BLaER1 treated with 17β-estradiol and CSF1 and Interleukin-3, amounts not matched to agents 10 nM and 100 nM (cell line): ENCODE measurements at regions not wholly inside any gene's neighbourhood (a gene's known extent, or its start where the extent isn't known, plus 50 kb on each side); places are given as distances from the start of the nearest gene placed in this dataset.
"Not testable (repeated sequence)": the region's sequence is repeated elsewhere in the genome, so short reads cannot be mapped to it uniquely, and the experiment has no call there.

Experiments
- H3K27ac ChIP-seq, 11 experiments: shearing (Covaris generic); formaldehyde crosslinking; 2 replicates each; pipeline ENCODE4 v1.8.1; 2022
- H3K27me3 ChIP-seq, 11 experiments: shearing (Covaris generic); formaldehyde crosslinking; 2 replicates each; pipeline ENCODE4 v1.8.1; 2022
- H3K36me3 ChIP-seq, 11 experiments: shearing (Covaris generic); formaldehyde crosslinking; 2 replicates each; pipeline ENCODE4 v1.8.1; 2022
- H3K4me1 ChIP-seq, 10 experiments: shearing (Covaris generic); formaldehyde crosslinking; 2 replicates each; pipeline ENCODE4 v1.8.1; 2022
- H3K4me2 ChIP-seq, 11 experiments: shearing (Covaris generic); formaldehyde crosslinking; 2 replicates each; pipeline ENCODE4 v1.8.1; 2022
- H3K4me3 ChIP-seq, 10 experiments: shearing (Covaris generic); formaldehyde crosslinking; 2 replicates each; pipeline ENCODE4 v1.8.1; 2022
- H3K9ac ChIP-seq, 11 experiments: shearing (Covaris generic); formaldehyde crosslinking; 2 replicates each; pipeline ENCODE4 v1.8.1; 2022
- H3K9me3 ChIP-seq, 11 experiments: shearing (Covaris generic); formaldehyde crosslinking; replicated peaks in 1 of 11; 2 replicates each; pipeline ENCODE4 v1.8.1; 2022
- H4K20me1 ChIP-seq, 11 experiments: shearing (Covaris generic); formaldehyde crosslinking; 2 replicates each; pipeline ENCODE4 v1.8.1; 2022
- Cebpa-rat ChIP-seq, 11 experiments: shearing (Covaris generic); IDR thresholded peaks; 2 replicates each; pipeline ENCODE4 v1.8.1; 2022

- Histone ChIP-seq H3K9ac (no peak overlapping the region), H3K36me3 (peaks cover 0 to 34% (median 0%) of the 10 kb centered on the region in 11 experiments; a peak in 6 of 22 replicates), H3K27me3 (no peaks in the 10 kb centered on the region), H3K27ac (no peak overlapping the region), H3K4me1 (peaks cover 0 to 27% (median 0%) of the 10 kb centered on the region in 10 experiments; a peak in 4 of 20 replicates), H3K4me3 (no peak overlapping the region), H3K4me2 (no peak overlapping the region), H3K9me3 (peaks cover 0 to 7% (median 0%) of the 10 kb centered on the region in 11 experiments; a peak in 2 of 22 replicates), H4K20me1 (no peaks in the 10 kb centered on the region)
- TF ChIP-seq Cebpa-rat (IDR thresholded peaks at IDR 0.05), result no peak
Measured at GRCh38 chr4:158122501-158122900, 50.3 kb downstream of the GASK1B start.

- no peaks in the 10 kb centered on the region for H4K20me1 ChIP-seq
- peaks cover 0 to 22% (median 0%) of the 10 kb centered on the region in 11 experiments; a peak in 4 of 22 replicates for H3K36me3 ChIP-seq
- H3K27ac ChIP-seq, result peak overlapping the region in 3 of 11 experiments; percentile 30 to 37 (median 30); a peak in 4 of 22 replicates
- no peak overlapping the region for H3K9ac ChIP-seq
- H3K4me3 ChIP-seq, result no peak overlapping the region
- peaks cover 0 to 35% (median 0%) of the 10 kb centered on the region in 10 experiments; a peak in 4 of 20 replicates for H3K4me1 ChIP-seq
- H3K27me3 ChIP-seq, result no peaks in the 10 kb centered on the region
- TF ChIP-seq Cebpa-rat (IDR thresholded peaks at IDR 0.05), result no peak
- peaks cover 0 to 10% (median 0%) of the 10 kb centered on the region in 11 experiments; a peak in 4 of 22 replicates for H3K9me3 ChIP-seq
- peak overlapping the region in 1 of 11 experiments; percentile 31; a peak in 1 of 22 replicates for H3K4me2 ChIP-seq
Measured at GRCh38 chr4:158121161-158121579, 51.7 kb downstream of the GASK1B start.

GRCh38 chr4:158120645-158121151, 52.1 kb downstream of the GASK1B start:
- not testable (repeated sequence) for H4K20me1 ChIP-seq, H3K9ac ChIP-seq, H3K27me3 ChIP-seq, H3K4me2 ChIP-seq, H3K4me3 ChIP-seq
- Histone ChIP-seq H3K27ac (peak overlapping the region in 2 of 11 experiments; percentile 30 to 37; a peak in 3 of 22 replicates), H3K4me1 (peaks cover 0 to 35% (median 0%) of the 10 kb centered on the region in 10 experiments; a peak in 4 of 20 replicates), H3K36me3 (peaks cover 0 to 17% (median 0%) of the 10 kb centered on the region in 11 experiments; a peak in 4 of 22 replicates), H3K9me3 (peaks cover 0 to 13% (median 0%) of the 10 kb centered on the region in 11 experiments; a peak in 4 of 22 replicates)

GRCh38 chr4:158112611-158113010, 60.2 kb downstream of the GASK1B start:
- TF ChIP-seq Cebpa-rat (IDR thresholded peaks at IDR 0.05), result peak in 1 of 11 experiments; percentile 42; a peak in 1 of 22 replicates
- Histone ChIP-seq H3K27me3 (no peaks in the 10 kb centered on the region), H4K20me1 (no peaks in the 10 kb centered on the region), H3K9ac (no peak overlapping the region; a peak in 1 of 22 replicates), H3K4me1 (peaks cover 0 to 57% (median 4%) of the 10 kb centered on the region in 10 experiments; a peak in 11 of 20 replicates), H3K4me2 (peak overlapping the region in 6 of 11 experiments; percentile 27 to 74 (median 63); a peak in 9 of 22 replicates), H3K4me3 (no peak overlapping the region), H3K36me3 (no peaks in the 10 kb centered on the region), H3K27ac (peak overlapping the region in 6 of 11 experiments; percentile 10 to 78 (median 61); a peak in 9 of 22 replicates), H3K9me3 (peaks cover 0 to 13% (median 0%) of the 10 kb centered on the region in 11 experiments; a peak in 3 of 22 replicates)

- no peaks in the 10 kb centered on the region for H3K36me3 ChIP-seq
- H3K9me3 ChIP-seq, result peaks cover 0 to 13% (median 0%) of the 10 kb centered on the region in 11 experiments; a peak in 3 of 22 replicates
Measured at GRCh38 chr4:158111241-158111640, 61.6 kb downstream of the GASK1B start.

GRCh38 chr4:158102904-158103303, 69.9 kb downstream of the GASK1B start:
- no peaks in the 10 kb centered on the region for H3K9me3 ChIP-seq
- H3K4me2 ChIP-seq, result no peak overlapping the region
- H3K27me3 ChIP-seq, result no peaks in the 10 kb centered on the region
- TF ChIP-seq Cebpa-rat (IDR thresholded peaks at IDR 0.05), result no peak
- H3K9ac ChIP-seq, result no peak overlapping the region
- H4K20me1 ChIP-seq, result no peaks in the 10 kb centered on the region
- no peak overlapping the region for H3K27ac ChIP-seq
- no peak overlapping the region for H3K4me3 ChIP-seq
- peaks cover 0 to 6% (median 0%) of the 10 kb centered on the region in 10 experiments; a peak in 1 of 20 replicates for H3K4me1 ChIP-seq
- H3K36me3 ChIP-seq, result no peaks in the 10 kb centered on the region

More at GRCh38 chr4:158111241-158111640, 61.6 kb downstream of the GASK1B start:
- no peak for TF ChIP-seq Cebpa-rat (IDR thresholded peaks at IDR 0.05)
- Histone ChIP-seq H3K4me1 (peaks cover 0 to 48% (median 4%) of the 10 kb centered on the region in 10 experiments; a peak in 11 of 20 replicates), H4K20me1 (no peaks in the 10 kb centered on the region), H3K9ac (no peak overlapping the region), H3K27ac (peak overlapping the region in 1 of 11 experiments; percentile 78; a peak in 1 of 22 replicates), H3K4me2 (peak overlapping the region in 2 of 11 experiments; percentile 65 to 74; a peak in 3 of 22 replicates), H3K4me3 (no peak overlapping the region), H3K27me3 (no peaks in the 10 kb centered on the region)

GRCh38 chr4:158099686-158100085, 73.1 kb downstream of the GASK1B start:
- H3K4me2 ChIP-seq, result no peak overlapping the region
- H3K27me3 ChIP-seq, result no peaks in the 10 kb centered on the region
- no peaks in the 10 kb centered on the region for H3K36me3 ChIP-seq
- no peak overlapping the region for H3K4me3 ChIP-seq
- H3K4me1 ChIP-seq, result peaks cover 0 to 6% (median 0%) of the 10 kb centered on the region in 10 experiments; a peak in 1 of 20 replicates
- H3K9me3 ChIP-seq, result no peaks in the 10 kb centered on the region; a peak in 1 of 22 replicates
- no peak for TF ChIP-seq Cebpa-rat (IDR thresholded peaks at IDR 0.05)
- H4K20me1 ChIP-seq, result no peaks in the 10 kb centered on the region
- no peak overlapping the region for H3K9ac ChIP-seq
- no peak overlapping the region for H3K27ac ChIP-seq

- Histone ChIP-seq H3K4me1 (peaks cover 0 to 6% (median 0%) of the 10 kb centered on the region in 10 experiments; a peak in 1 of 20 replicates), H3K27me3 (no peaks in the 10 kb centered on the region), H3K27ac (no peak overlapping the region), H3K4me3 (no peak overlapping the region), H4K20me1 (no peaks in the 10 kb centered on the region), H3K4me2 (no peak overlapping the region), H3K36me3 (no peaks in the 10 kb centered on the region), H3K9me3 (no peaks in the 10 kb centered on the region; a peak in 1 of 22 replicates), H3K9ac (no peak overlapping the region)
- TF ChIP-seq Cebpa-rat (IDR thresholded peaks at IDR 0.05), result no peak
Measured at GRCh38 chr4:158098802-158099201, 74.0 kb downstream of the GASK1B start.

- H3K27ac ChIP-seq, result no peak overlapping the region
Measured at GRCh38 chr4:158094413-158095134, 78.3 kb downstream of the GASK1B start.

More at GRCh38 chr4:158094413-158095134, 78.3 kb downstream of the GASK1B start:
- peaks cover 0 to 5% (median 0%) of the 10 kb centered on the region in 10 experiments; a peak in 1 of 20 replicates for H3K4me1 ChIP-seq
- H3K9ac ChIP-seq, result no peak overlapping the region
- H3K4me2 ChIP-seq, result no peak overlapping the region
- H3K4me3 ChIP-seq, result no peak overlapping the region
- no peaks in the 10 kb centered on the region for H3K27me3 ChIP-seq
- no peaks in the 10 kb centered on the region for H3K36me3 ChIP-seq
- no peaks in the 10 kb centered on the region for H4K20me1 ChIP-seq
- no peaks in the 10 kb centered on the region; a peak in 1 of 22 replicates for H3K9me3 ChIP-seq
- TF ChIP-seq Cebpa-rat (IDR thresholded peaks at IDR 0.05), result no peak
